ENCODE measurements at regions not wholly inside any gene's neighbourhood (a gene's known extent, or its start where the extent isn't known, plus 50 kb on each side); places are given as distances from the start of the nearest gene placed in this dataset.

- no peak overlapping the region for H2BK15ac ChIP-seq (ENCODE audit: low read length)
- H3K18ac ChIP-seq (ENCODE audit: extremely low read depth, low read length): no peak overlapping the region
- no peak overlapping the region for H3K4me3 ChIP-seq (ENCODE audit: extremely low read depth in 1 of 4, insufficient read depth in 2 of 4, low read depth in 3 of 4, low read length in 4 of 4)
- H3K56ac ChIP-seq (replicated peaks; ENCODE audit: insufficient read length, low read depth, low read length): no peak overlapping the region
- H2BK12ac ChIP-seq (ENCODE audit: low read depth, low read length): no peak overlapping the region
- TF ChIP-seq CHD1 (IDR thresholded peaks at IDR 0.05; ENCODE audit: low read depth, low read length): no peak
- TF ChIP-seq MAX (IDR thresholded peaks at IDR 0.05): no peak
- TF ChIP-seq TCF12 (IDR thresholded peaks at IDR 0.05; ENCODE audit: low read depth, low read length): no peak
- TF ChIP-seq RAD21 (IDR thresholded peaks at IDR 0.05 in 1 of 2, conservative IDR thresholded peaks at IDR 0.05 in 1 of 2; ENCODE audit: low read depth in 2 of 2, low read length in 2 of 2): no peak
- TF ChIP-seq KDM1A (IDR thresholded peaks at IDR 0.05; ENCODE audit: borderline replicate concordance, low read length): no peak
- no peak for TF ChIP-seq TAF7 (optimal IDR thresholded peaks at IDR 0.05; ENCODE audit: borderline replicate concordance, low read depth, low read length)
- TF ChIP-seq RBBP5 (IDR thresholded peaks at IDR 0.05; ENCODE audit: borderline replicate concordance, low read depth, low read length): no peak
- TF ChIP-seq SIX5 (IDR thresholded peaks at IDR 0.05; ENCODE audit: low read depth, low read length): no peak
- no peak for TF ChIP-seq SIN3A (conservative IDR thresholded peaks at IDR 0.05 in 1 of 2, IDR thresholded peaks at IDR 0.05 in 1 of 2; ENCODE audit: low read depth in 1 of 2, low read length in 2 of 2)
- TF ChIP-seq SAP30 (IDR thresholded peaks at IDR 0.05; ENCODE audit: insufficient read depth, insufficient replicate concordance, low read length): no peak
- TF ChIP-seq EZH2 (IDR thresholded peaks at IDR 0.05; ENCODE audit: low read depth, low read length, severe bottlenecking): no peak
- no peak for TF ChIP-seq FOSL1 (IDR thresholded peaks at IDR 0.05; ENCODE audit: insufficient read depth, low read depth, low read length)
- no peak overlapping the region for H2BK120ac ChIP-seq (replicated peaks; ENCODE audit: low read depth, low read length)
- WGBS, 2 experiments (ENCODE audit: extremely low coverage in 1 of 2, insufficient coverage in 1 of 2, insufficient read length in 1 of 2, insufficient replicate concordance in 2 of 2, low coverage in 1 of 2, low lambda C conversion rate in 2 of 2, missing lambda C conversion rate in 1 of 2): 93% methylated on average over 1 of the region's 1 CpG; no CpG with 5 or more reads in 1 of the 2 experiments
- no peak overlapping the region for H3K9ac ChIP-seq (replicated peaks in 1 of 4; ENCODE audit: extremely low read depth in 1 of 4, low read depth in 3 of 4, low read length in 3 of 4)
- no peak overlapping the region for H3K27ac ChIP-seq (ENCODE audit: low read depth, low read length)
- 0 out of 7 replicates have a peak, but pooled peaks cover 0 to 2% (median 0%) of the 10 kb centered on the region in 4 experiments for H3K4me1 ChIP-seq (replicated peaks in 1 of 4; ENCODE audit: control insufficient read depth in 3 of 4, insufficient read depth in 4 of 4, low read length in 3 of 4)
- no peak overlapping the region for H2BK5ac ChIP-seq (ENCODE audit: low read depth, low read length)
- no peaks in the 10 kb centered on the region for H4K20me1 ChIP-seq (replicated peaks in 1 of 2; ENCODE audit: control insufficient read depth in 1 of 2, insufficient read depth in 2 of 2, low read length in 2 of 2)
- H4K91ac ChIP-seq (replicated peaks; ENCODE audit: insufficient read length, low read length): no peak overlapping the region
- no peaks in the 10 kb centered on the region for H3K79me2 ChIP-seq (ENCODE audit: control insufficient read depth in 1 of 2, insufficient read depth in 2 of 2, low read length in 2 of 2)
- no peak overlapping the region for H3K4ac ChIP-seq (replicated peaks; ENCODE audit: insufficient read length, low read depth, low read length)
- H4K8ac ChIP-seq (ENCODE audit: extremely low read depth, insufficient read depth, low read length): no peak overlapping the region
- no peaks in the 10 kb centered on the region for H3K23me2 ChIP-seq (ENCODE audit: low read depth, low read length)
- no peak for DNase-seq (ENCODE audit: low read depth in 1 of 2, low spot score in 2 of 2)
- H3K79me1 ChIP-seq (ENCODE audit: low read depth, low read length): no peaks in the 10 kb centered on the region
- H3K23ac ChIP-seq (ENCODE audit: insufficient read length): no peak overlapping the region
- H2AFZ ChIP-seq (ENCODE audit: low read length): no peak overlapping the region
- no peak for FAIRE-seq
- no peak overlapping the region for H2BK20ac ChIP-seq (ENCODE audit: low read length)
- CTCF ChIA-PET (ENCODE audit: partially characterized antibody): no interaction called here
- no peak overlapping the region for H3K14ac ChIP-seq (ENCODE audit: insufficient read length)
- no peak overlapping the region for H2AK5ac ChIP-seq (ENCODE audit: low read depth, low read length)
- H4K5ac ChIP-seq (ENCODE audit: insufficient read length, low read depth, low read length): no peak overlapping the region
- H3K36me3 ChIP-seq (ENCODE audit: control insufficient read depth in 2 of 4, insufficient read depth in 4 of 4, low read length in 3 of 4): no peaks in the 10 kb centered on the region
- POLR2A ChIA-PET (ENCODE audit: partially characterized antibody): no interaction called here
- H3K9me3 ChIP-seq (ENCODE audit: insufficient read depth in 2 of 2, low read depth in 1 of 2, low read length in 1 of 2): no peaks in the 10 kb centered on the region
- H3K27me3 ChIP-seq (replicated peaks in 1 of 4; ENCODE audit: control insufficient read depth in 3 of 4, extremely low read depth in 1 of 4, insufficient read depth in 3 of 4, low read length in 3 of 4): no peaks in the 10 kb centered on the region
- no peak overlapping the region for H3K4me2 ChIP-seq (ENCODE audit: insufficient read depth in 1 of 2, low read depth in 2 of 2, low read length in 2 of 2)
These were observed 271.2 kb downstream of the NEBL start for GRCh38 chr10:20625868-20626267.

Data from H1 (cell line).